Ovary (tissue), 3 donors: ENCODE measurements at regions not wholly inside any gene's neighbourhood (a gene's known extent, or its start where the extent isn't known, plus 50 kb on each side); places are given as distances from the start of the nearest gene placed in this dataset.

Experiments
- CTCF ChIP-seq, 3 donors: fragments of 450-650 bp in 2 of 3; fragments of 200-600 bp in 1 of 3; IDR thresholded peaks; one replicate each; pipeline versions ENCODE4 v1.5.1 to v1.8.0; 2016 to 2022; ENCODE audit warnings: antibody characterized with exemption in 3 of 3, mild to moderate bottlenecking in 1 of 3
- POLR2A ChIP-seq: fragments of 450-650 bp; IDR thresholded peaks from one replicate; pipeline ENCODE4 v1.6.1; 2017; ENCODE audit warnings: antibody characterized with exemption, mild to moderate bottlenecking, moderate library complexity
- donor health status: DM: no; HTN: no; CAD: no.

- no peak for TF ChIP-seq CTCF (IDR thresholded peaks at IDR 0.05)
- TF ChIP-seq POLR2A = no peak
These were observed 57.2 kb upstream of the MAX start for GRCh38 chr14:65159281-65160062.
